Activated CD4-positive, alpha-beta T cell treated with anti-CD3 and anti-CD28 coated beads, Interleukin-2, Interleukin-6, amounts not matched to agents 100 ng/mL and 50 ng/mL, durations not matched to agents 16 hours and 8 hours (primary cell): ENCODE measurements at regions not wholly inside any gene's neighbourhood (a gene's known extent, or its start where the extent isn't known, plus 50 kb on each side); places are given as distances from the start of the nearest gene placed in this dataset.
"Not testable (repeated sequence)": the region's sequence is repeated elsewhere in the genome, so short reads cannot be mapped to it uniquely, and the experiment has no call there.

ENCODE experiments used
- DNase-seq: peaks from one replicate; pipeline ENCODE4 v3.0.0-alpha.2; 2020

- no peak for DNase-seq
Observed at GRCh38 chr10:130263289-130263688, 127.1 kb downstream of the GLRX3 start.

GRCh38 chr10:130265542-130265941 is 129.4 kb downstream of the GLRX3 start:
- no peak for DNase-seq

GRCh38 chr10:130282492-130283218 is 146.5 kb downstream of the GLRX3 start:
- DNase-seq = no peak

GRCh38 chr10:130283219-130283545 is 147.0 kb downstream of the GLRX3 start:
- no peak for DNase-seq

- DNase-seq = not testable (repeated sequence)
Observed at GRCh38 chr10:130295761-130296160, 159.6 kb downstream of the GLRX3 start.

- DNase-seq = peak; percentile 4
Observed at GRCh38 chr10:130300608-130301020, 164.4 kb downstream of the GLRX3 start.

GRCh38 chr10:130301021-130301892 is 165.1 kb downstream of the GLRX3 start:
- DNase-seq = peak; percentile 43

- DNase-seq = no peak
Observed at GRCh38 chr10:130326954-130327353, 190.8 kb downstream of the GLRX3 start.

GRCh38 chr10:130329792-130330191 is 193.6 kb downstream of the GLRX3 start:
- no peak for DNase-seq

- no peak for DNase-seq
Observed at GRCh38 chr10:130333185-130333584, 197.0 kb downstream of the GLRX3 start.

GRCh38 chr10:130335336-130335735 is 199.1 kb downstream of the GLRX3 start:
- DNase-seq = no peak

GRCh38 chr10:130336617-130337304 is 200.6 kb downstream of the GLRX3 start:
- DNase-seq = no peak

- DNase-seq = no peak
Observed at GRCh38 chr10:130337305-130337640, 201.1 kb downstream of the GLRX3 start.

- DNase-seq = no peak
Observed at GRCh38 chr10:130337696-130338635, 201.8 kb downstream of the GLRX3 start.

- DNase-seq = no peak
Observed at GRCh38 chr10:130338636-130339024, 202.4 kb downstream of the GLRX3 start.

GRCh38 chr10:130339091-130339490 is 202.9 kb downstream of the GLRX3 start:
- no peak for DNase-seq

GRCh38 chr10:130339911-130340310 is 203.7 kb downstream of the GLRX3 start:
- no peak for DNase-seq

GRCh38 chr10:130340816-130341215 is 204.6 kb downstream of the GLRX3 start:
- DNase-seq = no peak

- peak; percentile 25 for DNase-seq
Observed at GRCh38 chr10:130341356-130341755, 205.2 kb downstream of the GLRX3 start.

GRCh38 chr10:130345728-130346127 is 209.5 kb downstream of the GLRX3 start:
- no peak for DNase-seq

GRCh38 chr10:130350996-130351395 is 214.8 kb downstream of the GLRX3 start:
- DNase-seq = no peak

GRCh38 chr10:130351466-130352290 is 215.5 kb downstream of the GLRX3 start:
- DNase-seq = no peak
